MG63 (cell line): ENCODE measurements at regions not wholly inside any gene's neighbourhood (a gene's known extent, or its start where the extent isn't known, plus 50 kb on each side); places are given as distances from the start of the nearest gene placed in this dataset.
A peak's percentile ranks its signal among the peaks of the same experiment; 100 is the strongest.

Source experiments
- DNase-seq: peaks from one replicate; pipeline ENCODE4 v3.0.0-alpha.2; 2020
- H3K27me3 ChIP-seq: fragments of 250-450 bp; sonication (Bioruptor Pico); 2 replicates; pipeline ENCODE4 v1.5.1; 2020; ENCODE audit warnings: mild to moderate bottlenecking, moderate library complexity
- H3K36me3 ChIP-seq: fragments of 250-450 bp; sonication (Bioruptor Pico); 2 replicates; pipeline ENCODE4 v1.5.1; 2020; ENCODE audit warnings: mild to moderate bottlenecking, moderate library complexity
- H3K4me3 ChIP-seq: fragments of 250-450 bp; sonication (Bioruptor Pico); 2 replicates; pipeline ENCODE4 v1.5.1; 2020; ENCODE audit warnings: mild to moderate bottlenecking, moderate library complexity
- H3K9me3 ChIP-seq: fragments of 250-450 bp; sonication (Bioruptor Pico); 2 replicates; pipeline ENCODE4 v1.5.1; 2020; ENCODE audit warnings: mild to moderate bottlenecking, moderate library complexity

- Histone ChIP-seq H3K9me3 (peaks cover 15% of the 10 kb centered on the region), H3K36me3 (peaks cover 11% of the 10 kb centered on the region), H3K27me3 (no peaks in the 10 kb centered on the region), H3K4me3 (no peak overlapping the region)
- no peak for DNase-seq
Measured at GRCh38 chr2:12819721-12820120, 103.0 kb downstream of the TRIB2 start.

GRCh38 chr2:12821656-12822055, 104.9 kb downstream of the TRIB2 start:
- Histone ChIP-seq H3K4me3 (no peak overlapping the region), H3K9me3 (peaks cover 13% of the 10 kb centered on the region), H3K27me3 (no peaks in the 10 kb centered on the region), H3K36me3 (peaks cover 11% of the 10 kb centered on the region)
- no peak for DNase-seq

GRCh38 chr2:12824351-12824777, 107.6 kb downstream of the TRIB2 start:
- no peaks in the 10 kb centered on the region for H3K36me3 ChIP-seq
- no peak overlapping the region for H3K4me3 ChIP-seq
- DNase-seq = peak; percentile 63
- no peaks in the 10 kb centered on the region for H3K9me3 ChIP-seq
- no peaks in the 10 kb centered on the region for H3K27me3 ChIP-seq

GRCh38 chr2:12824778-12825379, 108.1 kb downstream of the TRIB2 start:
- Histone ChIP-seq H3K36me3 (no peaks in the 10 kb centered on the region), H3K27me3 (no peaks in the 10 kb centered on the region), H3K4me3 (no peak overlapping the region), H3K9me3 (no peaks in the 10 kb centered on the region)
- DNase-seq = no peak

GRCh38 chr2:12826781-12827180, 110.0 kb downstream of the TRIB2 start:
- Histone ChIP-seq H3K4me3 (no peak overlapping the region), H3K27me3 (no peaks in the 10 kb centered on the region), H3K36me3 (no peaks in the 10 kb centered on the region), H3K9me3 (no peaks in the 10 kb centered on the region)
- DNase-seq = no peak

GRCh38 chr2:12827721-12828120, 111.0 kb downstream of the TRIB2 start:
- Histone ChIP-seq H3K27me3 (no peaks in the 10 kb centered on the region), H3K36me3 (no peaks in the 10 kb centered on the region), H3K9me3 (no peaks in the 10 kb centered on the region), H3K4me3 (no peak overlapping the region)
- no peak for DNase-seq

- Histone ChIP-seq H3K4me3 (no peak overlapping the region), H3K9me3 (peaks cover 2% of the 10 kb centered on the region; the same call in 1 of the 2 replicates), H3K36me3 (no peaks in the 10 kb centered on the region), H3K27me3 (no peaks in the 10 kb centered on the region)
- DNase-seq = no peak
Measured at GRCh38 chr2:12828980-12829379, 112.2 kb downstream of the TRIB2 start.

GRCh38 chr2:12831016-12831415, 114.3 kb downstream of the TRIB2 start:
- DNase-seq = no peak
- Histone ChIP-seq H3K27me3 (no peaks in the 10 kb centered on the region), H3K4me3 (no peak overlapping the region), H3K36me3 (no peaks in the 10 kb centered on the region), H3K9me3 (peaks cover 2% of the 10 kb centered on the region; the same call in 1 of the 2 replicates)

GRCh38 chr2:12834239-12834638, 117.5 kb downstream of the TRIB2 start:
- no peaks in the 10 kb centered on the region for H3K27me3 ChIP-seq
- no peak overlapping the region for H3K4me3 ChIP-seq
- DNase-seq = no peak
- H3K9me3 ChIP-seq = peaks cover 2% of the 10 kb centered on the region; the same call in 1 of the 2 replicates
- H3K36me3 ChIP-seq = no peaks in the 10 kb centered on the region

- Histone ChIP-seq H3K9me3 (peaks cover 2% of the 10 kb centered on the region; the same call in 1 of the 2 replicates), H3K4me3 (no peak overlapping the region), H3K27me3 (no peaks in the 10 kb centered on the region), H3K36me3 (no peaks in the 10 kb centered on the region)
- DNase-seq = no peak
Measured at GRCh38 chr2:12835733-12836132, 119.0 kb downstream of the TRIB2 start.

- no peak overlapping the region for H3K4me3 ChIP-seq
- H3K36me3 ChIP-seq = no peaks in the 10 kb centered on the region
- no peak for DNase-seq
- H3K9me3 ChIP-seq = no peaks in the 10 kb centered on the region
- H3K27me3 ChIP-seq = no peaks in the 10 kb centered on the region
Measured at GRCh38 chr2:12839339-12839738, 122.6 kb downstream of the TRIB2 start.

- DNase-seq = no peak
- Histone ChIP-seq H3K36me3 (no peaks in the 10 kb centered on the region), H3K4me3 (no peak overlapping the region), H3K27me3 (no peaks in the 10 kb centered on the region), H3K9me3 (no peaks in the 10 kb centered on the region)
Measured at GRCh38 chr2:12841021-12841420, 124.3 kb downstream of the TRIB2 start.

- H3K27me3 ChIP-seq = no peaks in the 10 kb centered on the region
- H3K4me3 ChIP-seq = no peak overlapping the region
- H3K9me3 ChIP-seq = no peaks in the 10 kb centered on the region
- no peak for DNase-seq
- H3K36me3 ChIP-seq = no peaks in the 10 kb centered on the region
Measured at GRCh38 chr2:12842917-12843316, 126.2 kb downstream of the TRIB2 start.

GRCh38 chr2:12844511-12844910, 127.8 kb downstream of the TRIB2 start:
- no peaks in the 10 kb centered on the region for H3K36me3 ChIP-seq
- H3K4me3 ChIP-seq = no peak overlapping the region
- peak; percentile 89 for DNase-seq
- H3K27me3 ChIP-seq = no peaks in the 10 kb centered on the region
- H3K9me3 ChIP-seq = no peaks in the 10 kb centered on the region

GRCh38 chr2:12847694-12848575, 131.2 kb downstream of the TRIB2 start:
- DNase-seq = no peak
- Histone ChIP-seq H3K27me3 (no peaks in the 10 kb centered on the region), H3K9me3 (peaks cover 7% of the 10 kb centered on the region), H3K36me3 (no peaks in the 10 kb centered on the region), H3K4me3 (no peak overlapping the region)

GRCh38 chr2:12852135-12852534, 135.4 kb downstream of the TRIB2 start:
- peak; percentile 66 for DNase-seq
- Histone ChIP-seq H3K27me3 (no peaks in the 10 kb centered on the region), H3K36me3 (no peaks in the 10 kb centered on the region)

GRCh38 chr2:12854001-12854530, 137.3 kb downstream of the TRIB2 start:
- Histone ChIP-seq H3K27me3 (no peaks in the 10 kb centered on the region), H3K9me3 (peaks cover 28% of the 10 kb centered on the region), H3K4me3 (no peak overlapping the region), H3K36me3 (peaks cover 5% of the 10 kb centered on the region)
- DNase-seq = no peak

More at GRCh38 chr2:12852135-12852534, 135.4 kb downstream of the TRIB2 start:
- no peak overlapping the region for H3K4me3 ChIP-seq
- H3K9me3 ChIP-seq = peaks cover 18% of the 10 kb centered on the region
